GM12878 (cell line): ENCODE measurements at regions not wholly inside any gene's neighbourhood (a gene's known extent, or its start where the extent isn't known, plus 50 kb on each side); places are given as distances from the start of the nearest gene placed in this dataset.

Source experiments
- ATAC-seq: fragments of 200-7000 bp; cut with Tn5 transposase; 3 replicates; pipeline ENCODE4 v1.9.1; 2020; ENCODE audit warnings: mild to moderate bottlenecking, moderate library complexity
- BruUV-seq: library from RNA; stranded (reverse); fragments of 400-500 nt; replicated peaks from 2 replicates; lab custom pipeline; 2021; lab: Mats Ljungman, UMichigan
- CTCF ChIA-PET: fragments of 300-600 bp; sonication (Branson Sonifier 250); formaldehyde crosslinking; extraction: SDS; loops from one replicate; lab custom pipeline; 2021; ENCODE audit warnings: inconsistent platforms; lab: Yijun Ruan, JAX
- POLR2A ChIA-PET: fragments of 350-600 bp; formaldehyde crosslinking; extraction: SDS; loops from one replicate; lab custom pipeline; 2021; ENCODE audit warnings: inconsistent platforms; lab: Charles Lee
- RAD21 ChIA-PET: fragments of 300-600 bp; sonication (Branson Sonifier 250); formaldehyde crosslinking; loops from one replicate; lab custom pipeline; 2023; ENCODE audit warnings: antibody characterized with exemption; ENCODE audit not compliant: unreplicated experiment; lab: Charles Lee
- SMC1A ChIA-PET: fragments of 300-600 bp; sonication (Branson Sonifier 250); formaldehyde crosslinking; loops from one replicate; lab custom pipeline; 2023; ENCODE audit not compliant: unreplicated experiment, uncharacterized antibody; lab: Charles Lee
- DNase-seq: peaks from one replicate; pipeline ENCODE4 v3.0.0-alpha.2; 2011; ENCODE audit warnings: low read depth, low spot score
- FAIRE-seq: peaks from 3 replicates; lab custom pipeline; 2011; peaks lifted over from hg19 to GRCh38; lab: Jason Lieb, UNC
- H2AFZ ChIP-seq: 2 replicates; pipeline ENCODE4 v1.6.0; 2011; ENCODE audit warnings: low read depth, low read length, control low read depth; ENCODE audit not compliant: control insufficient read depth
- H3K27ac ChIP-seq: 2 replicates; pipeline ENCODE4 v1.5.1; 2011; ENCODE audit warnings: control low read depth; ENCODE audit not compliant: control insufficient read depth, insufficient read depth
- H3K27me3 ChIP-seq, 2 experiments: replicated peaks in 1 of 2; 2 replicates each; pipeline versions ENCODE4 v1.6.0 to v1.6.1; 2011; ENCODE audit warnings: low read length in 1 of 2; ENCODE audit not compliant: control insufficient read depth in 2 of 2, insufficient read depth in 2 of 2
- H3K36me3 ChIP-seq, 2 experiments: 2 replicates each; pipeline ENCODE4 v1.5.1; 2011; ENCODE audit warnings: low read length in 1 of 2; ENCODE audit not compliant: control insufficient read depth in 2 of 2, insufficient read depth in 2 of 2
- H3K4me1 ChIP-seq: 2 replicates; pipeline ENCODE4 v1.6.1; 2011; ENCODE audit warnings: mild to moderate bottlenecking, low read length, moderate library complexity, mixed read lengths; ENCODE audit not compliant: control insufficient read depth, insufficient read depth
- H3K4me2 ChIP-seq: 2 replicates; pipeline ENCODE4 v1.6.0; 2011; ENCODE audit warnings: control low read depth; ENCODE audit not compliant: control insufficient read depth, insufficient read depth
- H3K4me3 ChIP-seq: fragments of 200-600 bp; sonication (generic); 2 replicates; pipeline ENCODE4 v1.5.1; 2016
- H3K79me2 ChIP-seq: 2 replicates; pipeline ENCODE4 v1.6.0; 2011; ENCODE audit warnings: low read length; ENCODE audit not compliant: control insufficient read depth, insufficient read depth
- H3K9ac ChIP-seq: 2 replicates; pipeline ENCODE4 v1.8.0; 2011; ENCODE audit warnings: low read length, control low read depth, mixed read lengths; ENCODE audit not compliant: control insufficient read depth, insufficient read depth
- H3K9me3 ChIP-seq: replicated peaks from 3 replicates; pipeline ENCODE4 v1.5.1; 2011; ENCODE audit warnings: mild to moderate bottlenecking, low read length; ENCODE audit not compliant: control insufficient read depth, insufficient read depth
- H4K20me1 ChIP-seq: 2 replicates; pipeline ENCODE4 v1.6.0; 2011; ENCODE audit not compliant: control insufficient read depth, insufficient read depth
- BACH1 ChIP-seq: fragments of 450-650 bp; IDR thresholded peaks from 2 replicates; pipeline ENCODE4 v1.6.1; 2017; ENCODE audit warnings: mild to moderate bottlenecking, borderline replicate concordance
- ETV6 ChIP-seq, 2 experiments: fragments of 450-650 bp in 1 of 2; IDR thresholded peaks in 1 of 2; conservative IDR thresholded peaks in 1 of 2; 2 replicates each; pipeline ENCODE4 v1.6.1; 2014; ENCODE audit warnings: antibody characterized with exemption in 1 of 2, borderline replicate concordance in 1 of 2, low read depth in 1 of 2, mild to moderate bottlenecking in 1 of 2, moderate library complexity in 1 of 2
- EZH2 ChIP-seq: IDR thresholded peaks from 2 replicates; pipeline ENCODE4 v1.6.1; 2012; ENCODE audit warnings: low read depth, mild to moderate bottlenecking, control low read depth, inconsistent platforms, low read length, borderline replicate concordance; ENCODE audit not compliant: control insufficient read depth
- KDM1A ChIP-seq: fragments of 200-600 bp; sonication (generic); IDR thresholded peaks from 2 replicates; pipeline ENCODE4 v1.6.1; 2016; ENCODE audit warnings: borderline replicate concordance
- SIX5 ChIP-seq: IDR thresholded peaks from 2 replicates; pipeline ENCODE4 v1.6.1; 2011; ENCODE audit warnings: mild to moderate bottlenecking, low read depth, low read length, moderate library complexity; ENCODE audit not compliant: severe bottlenecking
- SMAD1 ChIP-seq: fragments of 450-650 bp; IDR thresholded peaks from 2 replicates; pipeline ENCODE4 v1.6.1; 2018; ENCODE audit warnings: mild to moderate bottlenecking, low read depth; ENCODE audit not compliant: partially characterized antibody
- WGBS: methylation state at CpG from one replicate; pipeline ENCODE4 v1.1.6; 2016; ENCODE audit warnings: low lambda C conversion rate; ENCODE audit not compliant: insufficient replicate concordance, insufficient coverage; ENCODE audit errors: missing lambda C conversion rate; 5-methylcytosine and 5-hydroxymethylcytosine counted together
- in situ Hi-C: fragments of 300-500 bp; cut with MboI; formaldehyde crosslinking; loops from 9 replicates; pipeline ENCODE4 v1.14.3; 2018; ENCODE audit warnings: mixed read lengths
- intact Hi-C: fragments of 100-400 bp; cut with micrococcal nuclease; formaldehyde crosslinking; loops from one replicate; pipeline ENCODE4 v1.14.2; 2022; ENCODE audit not compliant: unreplicated experiment
- TF ChIP-seq, protein P1 (sequence below): fragments of 450-650 bp; formaldehyde crosslinking; IDR thresholded peaks from 2 replicates; pipeline ENCODE4 v1.4.0; 2022; ENCODE audit warnings: mild to moderate bottlenecking, moderate library complexity
- TF ChIP-seq, protein P2 (sequence below): fragments of 450-650 bp; IDR thresholded peaks from 2 replicates; pipeline ENCODE4 v1.6.1; 2016; ENCODE audit warnings: mild to moderate bottlenecking
- TF ChIP-seq, protein P3 (sequence below): fragments of 450-650 bp; IDR thresholded peaks from 2 replicates; pipeline ENCODE4 v1.6.1; 2017; ENCODE audit warnings: antibody characterized with exemption, mild to moderate bottlenecking, moderate library complexity
- TF ChIP-seq, protein P4 (sequence below): fragments of 450-650 bp; IDR thresholded peaks from 2 replicates; pipeline ENCODE4 v1.6.1; 2017; ENCODE audit warnings: borderline replicate concordance
- TF ChIP-seq, protein P5 (sequence below): IDR thresholded peaks from 2 replicates; pipeline ENCODE4 v1.6.1; 2012; ENCODE audit warnings: mild to moderate bottlenecking, low read depth, low read length

DNA sequence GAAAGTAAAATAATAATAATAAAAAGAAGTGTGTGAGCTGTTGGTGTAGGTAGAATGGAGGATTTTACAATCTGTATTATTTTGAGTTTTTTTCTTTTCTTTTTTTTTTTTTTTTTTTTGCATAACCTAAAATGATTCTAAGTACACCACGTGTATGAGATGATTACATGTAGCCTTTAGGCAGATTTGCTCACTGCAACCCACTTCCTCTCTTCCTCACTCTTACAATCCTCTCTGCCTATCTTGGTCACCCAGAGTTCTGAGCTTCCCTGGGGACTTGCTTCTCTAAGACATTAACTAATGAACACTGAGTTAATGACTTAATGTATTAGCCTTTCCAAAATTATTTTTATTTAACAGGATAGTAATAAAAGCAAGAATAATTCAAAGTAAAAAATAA, 1169.6 kb downstream of the EFNB2 start:
- no peaks in the 10 kb centered on the region for H3K79me2 ChIP-seq
- no peak overlapping the region for H3K9ac ChIP-seq
- ATAC-seq (no peak), FAIRE-seq (no peak), DNase-seq (no peak)
- intact Hi-C loops (no loop called here), in situ Hi-C loops (no loop called here)
- no peaks in the 10 kb centered on the region for H4K20me1 ChIP-seq
- H3K4me2 ChIP-seq: no peak overlapping the region
- POLR2A ChIA-PET: no interaction called here
- RAD21 ChIA-PET: no interaction called here
- no peaks in the 10 kb centered on the region for H3K4me1 ChIP-seq
- no TSS peak for BruUV-seq
- H3K9me3 ChIP-seq: no peaks in the 10 kb centered on the region
- H3K36me3 ChIP-seq: no peaks in the 10 kb centered on the region
- CTCF ChIA-PET: no interaction called here
- no peak overlapping the region for H2AFZ ChIP-seq
- SMC1A ChIA-PET: interaction anchor here (1.2 kb wide), 1 partner anchor 9 kb away, joined by 3 read pairs; no protein-coding TSS in a partner anchor
- H3K27me3 ChIP-seq: no peaks in the 10 kb centered on the region
- H3K4me3 ChIP-seq: no peak overlapping the region
- no peak overlapping the region for H3K27ac ChIP-seq
- WGBS: 0% methylated on average over 1 of the region's 1 CpG
- TF ChIP-seq EZH2 (no peak), ETV6 (conservative IDR thresholded peaks at IDR 0.05 in 1 of 2, IDR thresholded peaks at IDR 0.05 in 1 of 2; ENCODE audit: borderline replicate concordance in 1 of 2, low read depth in 1 of 2) (no peak), SMAD1 (no peak), BACH1 (no peak), KDM1A (no peak), SIX5 (no peak)
- TF ChIP-seq, protein P1, sequence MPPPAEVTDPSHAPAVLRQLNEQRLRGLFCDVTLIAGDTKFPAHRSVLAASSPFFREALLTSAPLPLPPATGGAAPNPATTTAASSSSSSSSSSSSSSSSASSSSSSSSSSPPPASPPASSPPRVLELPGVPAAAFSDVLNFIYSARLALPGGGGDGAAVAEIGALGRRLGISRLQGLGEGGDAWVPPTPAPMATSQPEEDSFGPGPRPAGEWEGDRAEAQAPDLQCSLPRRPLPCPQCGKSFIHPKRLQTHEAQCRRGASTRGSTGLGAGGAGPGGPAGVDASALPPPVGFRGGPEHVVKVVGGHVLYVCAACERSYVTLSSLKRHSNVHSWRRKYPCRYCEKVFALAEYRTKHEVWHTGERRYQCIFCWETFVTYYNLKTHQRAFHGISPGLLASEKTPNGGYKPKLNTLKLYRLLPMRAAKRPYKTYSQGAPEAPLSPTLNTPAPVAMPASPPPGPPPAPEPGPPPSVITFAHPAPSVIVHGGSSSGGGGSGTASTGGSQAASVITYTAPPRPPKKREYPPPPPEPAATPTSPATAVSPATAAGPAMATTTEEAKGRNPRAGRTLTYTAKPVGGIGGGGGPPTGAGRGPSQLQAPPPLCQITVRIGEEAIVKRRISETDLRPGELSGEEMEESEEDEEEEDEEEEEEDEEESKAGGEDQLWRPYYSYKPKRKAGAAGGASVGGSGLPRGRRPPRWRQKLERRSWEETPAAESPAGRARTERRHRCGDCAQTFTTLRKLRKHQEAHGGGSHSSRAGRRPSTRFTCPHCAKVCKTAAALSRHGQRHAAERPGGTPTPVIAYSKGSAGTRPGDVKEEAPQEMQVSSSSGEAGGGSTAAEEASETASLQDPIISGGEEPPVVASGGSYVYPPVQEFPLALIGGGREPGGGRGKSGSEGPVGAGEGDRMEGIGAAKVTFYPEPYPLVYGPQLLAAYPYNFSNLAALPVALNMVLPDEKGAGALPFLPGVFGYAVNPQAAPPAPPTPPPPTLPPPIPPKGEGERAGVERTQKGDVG: no peak
- TF ChIP-seq, protein P2, sequence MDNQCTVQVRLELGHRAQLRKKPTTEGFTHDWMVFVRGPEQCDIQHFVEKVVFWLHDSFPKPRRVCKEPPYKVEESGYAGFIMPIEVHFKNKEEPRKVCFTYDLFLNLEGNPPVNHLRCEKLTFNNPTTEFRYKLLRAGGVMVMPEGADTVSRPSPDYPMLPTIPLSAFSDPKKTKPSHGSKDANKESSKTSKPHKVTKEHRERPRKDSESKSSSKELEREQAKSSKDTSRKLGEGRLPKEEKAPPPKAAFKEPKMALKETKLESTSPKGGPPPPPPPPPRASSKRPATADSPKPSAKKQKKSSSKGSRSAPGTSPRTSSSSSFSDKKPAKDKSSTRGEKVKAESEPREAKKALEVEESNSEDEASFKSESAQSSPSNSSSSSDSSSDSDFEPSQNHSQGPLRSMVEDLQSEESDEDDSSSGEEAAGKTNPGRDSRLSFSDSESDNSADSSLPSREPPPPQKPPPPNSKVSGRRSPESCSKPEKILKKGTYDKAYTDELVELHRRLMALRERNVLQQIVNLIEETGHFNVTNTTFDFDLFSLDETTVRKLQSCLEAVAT: no peak
- TF ChIP-seq, protein P3, sequence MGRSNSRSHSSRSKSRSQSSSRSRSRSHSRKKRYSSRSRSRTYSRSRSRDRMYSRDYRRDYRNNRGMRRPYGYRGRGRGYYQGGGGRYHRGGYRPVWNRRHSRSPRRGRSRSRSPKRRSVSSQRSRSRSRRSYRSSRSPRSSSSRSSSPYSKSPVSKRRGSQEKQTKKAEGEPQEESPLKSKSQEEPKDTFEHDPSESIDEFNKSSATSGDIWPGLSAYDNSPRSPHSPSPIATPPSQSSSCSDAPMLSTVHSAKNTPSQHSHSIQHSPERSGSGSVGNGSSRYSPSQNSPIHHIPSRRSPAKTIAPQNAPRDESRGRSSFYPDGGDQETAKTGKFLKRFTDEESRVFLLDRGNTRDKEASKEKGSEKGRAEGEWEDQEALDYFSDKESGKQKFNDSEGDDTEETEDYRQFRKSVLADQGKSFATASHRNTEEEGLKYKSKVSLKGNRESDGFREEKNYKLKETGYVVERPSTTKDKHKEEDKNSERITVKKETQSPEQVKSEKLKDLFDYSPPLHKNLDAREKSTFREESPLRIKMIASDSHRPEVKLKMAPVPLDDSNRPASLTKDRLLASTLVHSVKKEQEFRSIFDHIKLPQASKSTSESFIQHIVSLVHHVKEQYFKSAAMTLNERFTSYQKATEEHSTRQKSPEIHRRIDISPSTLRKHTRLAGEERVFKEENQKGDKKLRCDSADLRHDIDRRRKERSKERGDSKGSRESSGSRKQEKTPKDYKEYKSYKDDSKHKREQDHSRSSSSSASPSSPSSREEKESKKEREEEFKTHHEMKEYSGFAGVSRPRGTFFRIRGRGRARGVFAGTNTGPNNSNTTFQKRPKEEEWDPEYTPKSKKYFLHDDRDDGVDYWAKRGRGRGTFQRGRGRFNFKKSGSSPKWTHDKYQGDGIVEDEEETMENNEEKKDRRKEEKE: no peak
- TF ChIP-seq, protein P4, sequence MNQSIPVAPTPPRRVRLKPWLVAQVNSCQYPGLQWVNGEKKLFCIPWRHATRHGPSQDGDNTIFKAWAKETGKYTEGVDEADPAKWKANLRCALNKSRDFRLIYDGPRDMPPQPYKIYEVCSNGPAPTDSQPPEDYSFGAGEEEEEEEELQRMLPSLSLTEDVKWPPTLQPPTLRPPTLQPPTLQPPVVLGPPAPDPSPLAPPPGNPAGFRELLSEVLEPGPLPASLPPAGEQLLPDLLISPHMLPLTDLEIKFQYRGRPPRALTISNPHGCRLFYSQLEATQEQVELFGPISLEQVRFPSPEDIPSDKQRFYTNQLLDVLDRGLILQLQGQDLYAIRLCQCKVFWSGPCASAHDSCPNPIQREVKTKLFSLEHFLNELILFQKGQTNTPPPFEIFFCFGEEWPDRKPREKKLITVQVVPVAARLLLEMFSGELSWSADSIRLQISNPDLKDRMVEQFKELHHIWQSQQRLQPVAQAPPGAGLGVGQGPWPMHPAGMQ: no peak
- TF ChIP-seq, protein P5, sequence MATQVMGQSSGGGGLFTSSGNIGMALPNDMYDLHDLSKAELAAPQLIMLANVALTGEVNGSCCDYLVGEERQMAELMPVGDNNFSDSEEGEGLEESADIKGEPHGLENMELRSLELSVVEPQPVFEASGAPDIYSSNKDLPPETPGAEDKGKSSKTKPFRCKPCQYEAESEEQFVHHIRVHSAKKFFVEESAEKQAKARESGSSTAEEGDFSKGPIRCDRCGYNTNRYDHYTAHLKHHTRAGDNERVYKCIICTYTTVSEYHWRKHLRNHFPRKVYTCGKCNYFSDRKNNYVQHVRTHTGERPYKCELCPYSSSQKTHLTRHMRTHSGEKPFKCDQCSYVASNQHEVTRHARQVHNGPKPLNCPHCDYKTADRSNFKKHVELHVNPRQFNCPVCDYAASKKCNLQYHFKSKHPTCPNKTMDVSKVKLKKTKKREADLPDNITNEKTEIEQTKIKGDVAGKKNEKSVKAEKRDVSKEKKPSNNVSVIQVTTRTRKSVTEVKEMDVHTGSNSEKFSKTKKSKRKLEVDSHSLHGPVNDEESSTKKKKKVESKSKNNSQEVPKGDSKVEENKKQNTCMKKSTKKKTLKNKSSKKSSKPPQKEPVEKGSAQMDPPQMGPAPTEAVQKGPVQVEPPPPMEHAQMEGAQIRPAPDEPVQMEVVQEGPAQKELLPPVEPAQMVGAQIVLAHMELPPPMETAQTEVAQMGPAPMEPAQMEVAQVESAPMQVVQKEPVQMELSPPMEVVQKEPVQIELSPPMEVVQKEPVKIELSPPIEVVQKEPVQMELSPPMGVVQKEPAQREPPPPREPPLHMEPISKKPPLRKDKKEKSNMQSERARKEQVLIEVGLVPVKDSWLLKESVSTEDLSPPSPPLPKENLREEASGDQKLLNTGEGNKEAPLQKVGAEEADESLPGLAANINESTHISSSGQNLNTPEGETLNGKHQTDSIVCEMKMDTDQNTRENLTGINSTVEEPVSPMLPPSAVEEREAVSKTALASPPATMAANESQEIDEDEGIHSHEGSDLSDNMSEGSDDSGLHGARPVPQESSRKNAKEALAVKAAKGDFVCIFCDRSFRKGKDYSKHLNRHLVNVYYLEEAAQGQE: no peak
